H1 (cell line): ENCODE measurements at regions not wholly inside any gene's neighbourhood (a gene's known extent, or its start where the extent isn't known, plus 50 kb on each side); places are given as distances from the start of the nearest gene placed in this dataset.
"Not testable (repeated sequence)": the region's sequence is repeated elsewhere in the genome, so short reads cannot be mapped to it uniquely, and the experiment has no call there.

Source experiments
- CTCF ChIA-PET: fragments of 300-600 bp; sonication (Branson Sonifier 250); formaldehyde crosslinking; loops from one replicate; lab custom pipeline; 2021; ENCODE audit not compliant: partially characterized antibody; lab: Charles Lee
- POLR2A ChIA-PET: fragments of 300-600 bp; sonication (Branson Sonifier 250); formaldehyde crosslinking; loops from one replicate; lab custom pipeline; 2021; ENCODE audit warnings: inconsistent platforms; ENCODE audit not compliant: partially characterized antibody; lab: Charles Lee
- DNase-seq, 2 experiments: peaks; one replicate each; pipeline versions ENCODE4 v3.0.0 to v3.0.0-alpha.2; 2010 to 2022; ENCODE audit warnings: low spot score in 2 of 2, low read depth in 1 of 2, mixed read lengths in 1 of 2
- FAIRE-seq: peaks from 2 replicates; lab custom pipeline; 2011; peaks lifted over from hg19 to GRCh38; lab: Jason Lieb, UNC
- H2AFZ ChIP-seq: 2 replicates; pipeline ENCODE4 v1.8.1; 2012; ENCODE audit warnings: low read length, inconsistent platforms
- H2AK5ac ChIP-seq: 2 replicates; pipeline ENCODE4 v1.6.1; 2013; ENCODE audit warnings: low read depth, low read length
- H2BK120ac ChIP-seq: replicated peaks from 2 replicates; pipeline ENCODE3; 2013; ENCODE audit warnings: low read depth, low read length, inconsistent platforms
- H2BK12ac ChIP-seq: 2 replicates; pipeline ENCODE4 v1.6.1; 2013; ENCODE audit warnings: low read depth, low read length
- H2BK15ac ChIP-seq: 2 replicates; pipeline ENCODE4 v1.6.1; 2013; ENCODE audit warnings: low read length
- H2BK20ac ChIP-seq: 2 replicates; pipeline ENCODE4 v1.6.1; 2013; ENCODE audit warnings: low read length
- H2BK5ac ChIP-seq: 2 replicates; pipeline ENCODE4 v1.6.1; 2013; ENCODE audit warnings: low read depth, low read length
- H3K14ac ChIP-seq: 2 replicates; pipeline ENCODE4 v1.6.1; 2013; ENCODE audit warnings: inconsistent platforms; ENCODE audit not compliant: insufficient read length
- H3K18ac ChIP-seq: 2 replicates; pipeline ENCODE4 v1.6.1; 2013; ENCODE audit warnings: low read length; ENCODE audit errors: extremely low read depth
- H3K23ac ChIP-seq: 2 replicates; pipeline ENCODE4 v1.6.1; 2013; ENCODE audit warnings: inconsistent platforms; ENCODE audit not compliant: insufficient read length
- H3K23me2 ChIP-seq: 2 replicates; pipeline ENCODE4 v1.6.1; 2013; ENCODE audit warnings: low read depth, low read length
- H3K27ac ChIP-seq: 2 replicates; pipeline ENCODE4 v1.6.1; 2011; ENCODE audit warnings: low read depth, low read length, inconsistent platforms
- H3K27me3 ChIP-seq, 4 experiments: replicated peaks in 1 of 4; 1 replicate in 1 of 4; 2 replicates in 3 of 4; pipeline versions ENCODE4 v1.6.1 to v1.8.1; 2011 to 2013; ENCODE audit warnings: low read length in 3 of 4, mild to moderate bottlenecking in 3 of 4, inconsistent platforms in 2 of 4, mixed read lengths in 2 of 4, moderate library complexity in 1 of 4; ENCODE audit not compliant: control insufficient read depth in 3 of 4, insufficient read depth in 3 of 4; ENCODE audit errors: extremely low read depth in 1 of 4
- H3K36me3 ChIP-seq, 4 experiments: 2 replicates each; pipeline versions ENCODE4 v1.6.1 to v1.8.1; 2011 to 2013; ENCODE audit warnings: mild to moderate bottlenecking in 4 of 4, low read length in 3 of 4, moderate library complexity in 2 of 4, control low read depth in 1 of 4, inconsistent platforms in 1 of 4; ENCODE audit not compliant: insufficient read depth in 4 of 4, control insufficient read depth in 2 of 4
- H3K4ac ChIP-seq: replicated peaks from 2 replicates; pipeline ENCODE3; 2013; ENCODE audit warnings: low read length, low read depth, mixed read lengths, inconsistent platforms; ENCODE audit not compliant: insufficient read length
- H3K4me1 ChIP-seq, 4 experiments: replicated peaks in 1 of 4; 1 replicate in 1 of 4; 2 replicates in 3 of 4; pipeline versions ENCODE4 v1.6.1 to v1.8.1; 2011 to 2013; ENCODE audit warnings: low read length in 3 of 4, inconsistent platforms in 2 of 4, mixed read lengths in 1 of 4; ENCODE audit not compliant: insufficient read depth in 4 of 4, control insufficient read depth in 3 of 4
- H3K4me2 ChIP-seq, 2 experiments: 2 replicates each; pipeline versions ENCODE4 v1.6.1 to v1.8.1; 2011 to 2013; ENCODE audit warnings: low read depth in 2 of 2, low read length in 2 of 2, control low read depth in 1 of 2, inconsistent platforms in 1 of 2, mild to moderate bottlenecking in 1 of 2; ENCODE audit not compliant: insufficient read depth in 1 of 2
- H3K4me3 ChIP-seq, 4 experiments: fragments of 200-600, 300-600 bp in 1 of 4; sonication (generic), shearing (Covaris generic), sonication (Bioruptor Twin) in 1 of 4; 2 replicates each; pipeline versions ENCODE4 v1.5.1 to v1.8.1; 2011 to 2016; ENCODE audit warnings: low read length in 4 of 4, low read depth in 3 of 4, control low read depth in 2 of 4, inconsistent platforms in 2 of 4, mild to moderate bottlenecking in 2 of 4, mixed read lengths in 1 of 4, moderate library complexity in 1 of 4; ENCODE audit not compliant: insufficient read depth in 2 of 4; ENCODE audit errors: extremely low read depth in 1 of 4
- H3K56ac ChIP-seq: replicated peaks from 2 replicates; pipeline ENCODE3; 2013; ENCODE audit warnings: low read depth, mild to moderate bottlenecking, mixed read lengths, low read length, inconsistent platforms; ENCODE audit not compliant: insufficient read length
- H3K79me1 ChIP-seq: 2 replicates; pipeline ENCODE4 v1.6.1; 2013; ENCODE audit warnings: low read depth, low read length, control low read depth
- H3K79me2 ChIP-seq, 2 experiments: 2 replicates each; pipeline versions ENCODE4 v1.6.1 to v1.8.1; 2012 to 2013; ENCODE audit warnings: low read length in 2 of 2, mild to moderate bottlenecking in 2 of 2, inconsistent platforms in 1 of 2; ENCODE audit not compliant: insufficient read depth in 2 of 2, control insufficient read depth in 1 of 2
- H3K9ac ChIP-seq, 4 experiments: replicated peaks in 1 of 4; 1 replicate in 1 of 4; 2 replicates in 3 of 4; pipeline versions ENCODE4 v1.6.1 to v1.8.1; 2011 to 2013; ENCODE audit warnings: low read depth in 3 of 4, low read length in 3 of 4, control low read depth in 2 of 4, mild to moderate bottlenecking in 2 of 4, moderate library complexity in 2 of 4, inconsistent platforms in 1 of 4; ENCODE audit errors: extremely low read depth in 1 of 4
- H3K9me3 ChIP-seq, 2 experiments: 2 replicates each; pipeline versions ENCODE4 v1.6.1 to v1.8.1; 2012 to 2013; ENCODE audit warnings: mild to moderate bottlenecking in 2 of 2, moderate library complexity in 2 of 2, control low read depth in 1 of 2, inconsistent platforms in 1 of 2, low read depth in 1 of 2, low read length in 1 of 2, mixed read lengths in 1 of 2; ENCODE audit not compliant: insufficient read depth in 2 of 2
- H4K20me1 ChIP-seq, 2 experiments: replicated peaks in 1 of 2; 2 replicates each; pipeline versions ENCODE3 to v1.8.1; 2011 to 2013; ENCODE audit warnings: inconsistent platforms in 2 of 2, low read length in 2 of 2, mild to moderate bottlenecking in 1 of 2; ENCODE audit not compliant: insufficient read depth in 2 of 2, control insufficient read depth in 1 of 2
- H4K5ac ChIP-seq: 2 replicates; pipeline ENCODE4 v1.6.1; 2013; ENCODE audit warnings: low read length, low read depth, mixed read lengths, inconsistent platforms; ENCODE audit not compliant: insufficient read length
- H4K8ac ChIP-seq: 2 replicates; pipeline ENCODE4 v1.8.0; 2013; ENCODE audit warnings: mild to moderate bottlenecking, moderate library complexity, low read length, inconsistent platforms; ENCODE audit not compliant: insufficient read depth; ENCODE audit errors: extremely low read depth
- H4K91ac ChIP-seq: replicated peaks from 2 replicates; pipeline ENCODE3; 2013; ENCODE audit warnings: low read length, mixed read lengths, inconsistent platforms; ENCODE audit not compliant: insufficient read length
- PHF8 ChIP-seq: fragments of 200-600 bp; sonication (generic); conservative IDR thresholded peaks from 2 replicates; pipeline ENCODE4 v1.7.1; 2012; ENCODE audit warnings: low read depth, mild to moderate bottlenecking, inconsistent platforms, low read length, moderate library complexity
- TBP ChIP-seq: IDR thresholded peaks from 2 replicates; pipeline ENCODE4 v1.6.1; 2011; ENCODE audit warnings: low read depth, low read length, improper control_type of control experiment
- WGBS, 2 experiments: shearing (Covaris generic) in 1 of 2; methylation state at CpG; one replicate each; pipeline versions ENCODE4 v1.1.6 to v1.1.7; 2013 to 2015; ENCODE audit warnings: low lambda C conversion rate in 2 of 2, mixed read lengths in 2 of 2, inconsistent platforms in 1 of 2, low coverage in 1 of 2, missing lambda C conversion rate in 1 of 2; ENCODE audit not compliant: insufficient replicate concordance in 2 of 2, insufficient coverage in 1 of 2, insufficient read length in 1 of 2; ENCODE audit errors: extremely low coverage in 1 of 2, missing lambda C conversion rate in 1 of 2; 5-methylcytosine and 5-hydroxymethylcytosine counted together

- TF ChIP-seq PHF8 (no peak), TBP (no peak)
- TF ChIP-seq, all 59 proteins: peak for 0
Measured at GRCh38 chr18:22284581-22285360, 115.4 kb downstream of the GATA6 start (continued).

GRCh38 chr18:22283855-22284254 is 114.5 kb downstream of the GATA6 start:
- H4K20me1 ChIP-seq, H3K56ac ChIP-seq, H3K23ac ChIP-seq, H2BK12ac ChIP-seq, FAIRE-seq, H3K9me3 ChIP-seq, H3K4ac ChIP-seq, H2BK20ac ChIP-seq, H3K4me3 ChIP-seq, POLR2A ChIA-PET, H3K36me3 ChIP-seq, H3K4me2 ChIP-seq, H2AFZ ChIP-seq, H3K27me3 ChIP-seq, H3K4me1 ChIP-seq, H2BK15ac ChIP-seq, H3K27ac ChIP-seq, H2AK5ac ChIP-seq, H3K9ac ChIP-seq, H3K18ac ChIP-seq, H3K79me2 ChIP-seq, H2BK5ac ChIP-seq, H3K14ac ChIP-seq, H4K91ac ChIP-seq, H3K23me2 ChIP-seq, H4K5ac ChIP-seq, DNase-seq, H3K79me1 ChIP-seq, H2BK120ac ChIP-seq, H4K8ac ChIP-seq: not testable (repeated sequence)
- CTCF ChIA-PET, result interaction anchor here (1.6 kb wide), 1 partner anchor 12 kb away, joined by 3 read pairs; no protein-coding TSS in a partner anchor
- WGBS, 2 experiments, result 92% methylated on average over 4 of the region's 4 CpGs; no CpG with 5 or more reads in 1 of the 2 experiments
